WERI-Rb-1 (cell line): ENCODE measurements at regions not wholly inside any gene's neighbourhood (a gene's known extent, or its start where the extent isn't known, plus 50 kb on each side); places are given as distances from the start of the nearest gene placed in this dataset.
A peak's percentile ranks its signal among the peaks of the same experiment; 100 is the strongest.

Experiments used
- DNase-seq: peaks from one replicate; pipeline ENCODE4 v3.0.0-alpha.2; 2020
- H3K27ac ChIP-seq: fragments of 250-450 bp; sonication (Bioruptor Pico); 2 replicates; pipeline ENCODE4 v1.5.1; 2020; ENCODE audit warnings: mild to moderate bottlenecking, moderate library complexity
- H3K27me3 ChIP-seq: fragments of 250-450 bp; sonication (Bioruptor Pico); 2 replicates; pipeline ENCODE4 v1.5.1; 2021; ENCODE audit warnings: mild to moderate bottlenecking, low read depth, moderate library complexity; ENCODE audit not compliant: insufficient read depth, severe bottlenecking
- H3K36me3 ChIP-seq: fragments of 250-450 bp; sonication (Bioruptor Pico); 2 replicates; pipeline ENCODE4 v1.5.1; 2020; ENCODE audit warnings: mild to moderate bottlenecking, moderate library complexity
- H3K4me3 ChIP-seq: 2 replicates; pipeline ENCODE4 v1.5.1; 2011; ENCODE audit warnings: low read depth, mild to moderate bottlenecking, control low read depth, low read length
- H3K9me3 ChIP-seq: fragments of 250-450 bp; sonication (Bioruptor Pico); 2 replicates; pipeline ENCODE4 v1.5.1; 2021; ENCODE audit warnings: mild to moderate bottlenecking, moderate library complexity; ENCODE audit not compliant: severe bottlenecking
- CTCF ChIP-seq: IDR thresholded peaks from 2 replicates; pipeline ENCODE4 v1.5.1; 2011; ENCODE audit warnings: low read depth, mild to moderate bottlenecking, control low read depth, inconsistent platforms, low read length

DNA sequence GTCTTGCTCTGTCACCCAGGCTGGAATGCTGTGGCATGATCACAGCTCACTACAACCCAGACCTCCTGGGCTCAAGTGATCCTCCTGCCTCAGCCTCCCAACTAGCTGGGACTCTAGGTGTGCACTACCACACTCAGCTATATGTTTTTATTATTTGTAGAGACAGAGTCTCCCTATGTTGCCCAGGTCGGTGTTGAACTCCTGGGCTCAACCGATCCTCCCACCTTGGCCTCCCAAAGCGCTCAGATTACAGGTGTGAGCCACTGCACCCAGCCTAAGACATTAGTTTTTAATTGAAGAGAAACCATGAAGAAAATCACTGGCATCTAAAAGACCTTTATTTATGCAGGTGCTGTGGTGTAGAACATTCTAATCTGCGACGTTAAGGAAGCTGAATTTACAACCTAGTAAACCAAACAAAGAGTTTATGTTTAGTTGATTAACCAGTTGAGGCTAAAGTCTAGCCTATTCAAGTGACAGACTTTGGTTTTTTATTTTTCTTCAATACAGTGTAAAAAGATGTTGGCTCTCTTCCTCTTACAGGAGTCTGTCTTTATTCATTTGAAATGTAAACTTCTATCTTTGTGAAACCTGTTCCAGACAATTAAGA, 52.5 kb upstream of the NBL1 start:
- H3K9me3 ChIP-seq = no peaks in the 10 kb centered on the region
- no peaks in the 10 kb centered on the region for H3K27me3 ChIP-seq
- no peak for DNase-seq
- no peak for TF ChIP-seq CTCF
- H3K27ac ChIP-seq = no peak overlapping the region
- H3K4me3 ChIP-seq = no peak overlapping the region
- no peaks in the 10 kb centered on the region for H3K36me3 ChIP-seq

DNA sequence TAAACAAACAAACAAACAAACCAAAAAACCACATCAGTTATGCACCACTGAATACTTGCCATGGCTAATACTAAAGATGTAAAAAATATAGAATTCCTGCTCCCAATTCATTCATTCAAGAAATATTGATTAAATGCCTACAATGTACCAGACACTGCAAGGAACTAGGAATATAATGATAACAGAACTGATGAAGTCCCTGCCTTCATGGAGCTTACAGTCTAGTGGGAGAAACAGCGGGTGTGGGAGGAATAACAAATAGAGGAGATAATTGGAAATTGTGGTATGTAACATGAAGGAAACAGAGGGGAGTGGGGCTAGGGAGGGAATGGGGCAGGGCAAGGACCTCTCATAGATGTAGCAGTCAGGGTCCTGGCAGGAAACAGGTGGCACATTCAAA, 58.6 kb upstream of the NBL1 start:
- Histone ChIP-seq H3K27ac (no peak overlapping the region), H3K9me3 (peaks cover 7% of the 10 kb centered on the region), H3K36me3 (no peaks in the 10 kb centered on the region), H3K27me3 (no peaks in the 10 kb centered on the region), H3K4me3 (no peak overlapping the region)
- DNase-seq = no peak
- TF ChIP-seq CTCF = no peak

GRCh38 chr1:19582318-19582717, 61.8 kb upstream of the NBL1 start:
- H3K4me3 ChIP-seq = no peak overlapping the region
- H3K27ac ChIP-seq = no peak overlapping the region
- H3K36me3 ChIP-seq = no peaks in the 10 kb centered on the region
- H3K27me3 ChIP-seq = no peaks in the 10 kb centered on the region
- DNase-seq = peak; percentile 73
- peak; percentile 92 for TF ChIP-seq CTCF
- H3K9me3 ChIP-seq = peaks cover 7% of the 10 kb centered on the region

DNA sequence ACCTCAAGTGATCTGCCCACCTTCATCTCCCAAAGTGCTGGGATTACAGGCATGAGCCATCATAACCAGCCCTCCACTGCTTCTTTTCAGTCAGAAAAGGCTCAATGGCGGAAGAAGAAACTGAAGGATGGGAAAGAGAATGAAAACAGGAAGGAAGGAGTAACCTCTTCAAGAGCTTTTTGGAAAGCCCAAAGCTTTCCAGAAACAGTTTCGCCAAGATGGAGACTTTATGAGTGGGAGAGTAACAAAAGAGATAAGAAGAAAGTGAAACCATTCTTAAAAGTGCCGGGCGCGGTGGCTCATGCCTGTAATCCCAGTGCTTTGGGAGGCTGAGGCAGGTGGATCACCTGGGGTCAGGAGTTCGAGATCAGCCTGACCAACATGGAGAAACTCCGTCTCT, 62.7 kb upstream of the NBL1 start:
- Histone ChIP-seq H3K27ac (no peak overlapping the region), H3K4me3 (no peak overlapping the region)

GRCh38 chr1:19577561-19577960, 66.5 kb upstream of the NBL1 start:
- no peak for TF ChIP-seq CTCF
- H3K27me3 ChIP-seq = no peaks in the 10 kb centered on the region

More for the DNA sequence above, 62.7 kb upstream of the NBL1 start:
- Histone ChIP-seq H3K9me3 (peaks cover 7% of the 10 kb centered on the region), H3K36me3 (no peaks in the 10 kb centered on the region), H3K27me3 (no peaks in the 10 kb centered on the region)
- TF ChIP-seq CTCF = no peak
- DNase-seq = no peak

GRCh38 chr1:19577036-19577435, 67.1 kb upstream of the NBL1 start:
- Histone ChIP-seq H3K4me3 (no peak overlapping the region), H3K27me3 (no peaks in the 10 kb centered on the region), H3K36me3 (no peaks in the 10 kb centered on the region), H3K9me3 (no peaks in the 10 kb centered on the region), H3K27ac (no peak overlapping the region)
- no peak for TF ChIP-seq CTCF
- DNase-seq = no peak

More at GRCh38 chr1:19577561-19577960, 66.5 kb upstream of the NBL1 start:
- H3K9me3 ChIP-seq = no peaks in the 10 kb centered on the region
- no peak for DNase-seq
- no peak overlapping the region for H3K27ac ChIP-seq
- no peak overlapping the region for H3K4me3 ChIP-seq
- H3K36me3 ChIP-seq = no peaks in the 10 kb centered on the region
